ENCODE measurements at regions not wholly inside any gene's neighbourhood (a gene's known extent, or its start where the extent isn't known, plus 50 kb on each side); places are given as distances from the start of the nearest gene placed in this dataset.

DNA sequence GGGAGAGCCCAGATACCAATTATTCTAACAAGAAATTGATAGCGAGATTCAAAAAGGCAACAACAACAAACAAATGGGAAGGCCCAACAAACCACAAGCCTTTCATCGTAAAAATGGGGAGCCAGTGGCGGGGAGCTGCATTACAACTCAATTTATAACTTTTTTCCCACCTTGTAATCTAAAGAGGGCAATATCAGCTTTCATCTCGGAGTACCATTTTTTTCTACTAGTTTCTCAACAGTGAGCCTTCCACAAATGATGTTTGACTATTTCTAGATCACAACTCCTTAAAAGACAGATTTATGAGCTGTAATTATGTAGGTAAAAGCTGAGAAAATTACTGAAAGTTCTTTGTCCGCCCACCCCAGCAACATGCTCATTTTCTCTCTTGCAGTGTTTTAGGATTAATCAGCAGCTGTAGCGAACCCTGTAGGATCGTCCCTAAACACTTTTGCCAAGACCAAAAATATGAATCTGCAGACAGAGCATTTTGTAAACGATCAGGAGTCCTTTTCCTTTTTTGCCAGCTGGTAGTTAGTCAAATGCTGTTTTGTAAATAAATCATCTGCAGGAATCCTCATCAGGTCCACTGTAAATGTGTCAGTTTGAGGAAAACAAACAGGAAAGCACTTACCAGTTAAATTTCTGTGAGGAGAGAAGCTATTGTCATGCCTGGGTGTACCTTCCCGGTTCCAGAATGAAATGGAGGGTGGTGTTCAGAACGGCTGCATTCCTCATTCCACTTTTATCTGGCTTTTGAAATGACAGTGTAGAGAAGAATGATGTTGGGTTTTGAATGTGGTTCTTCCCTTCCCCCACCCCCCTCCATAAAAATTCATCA, 53.2 kb downstream of the EEF1B2 start:
- Histone ChIP-seq H3K36me3 (ENCODE audit: control insufficient read depth in 1 of 2, insufficient read depth in 2 of 2, low read length in 2 of 2) (no peaks in the 10 kb centered on the region), H3K23ac (ENCODE audit: low read length) (no peak overlapping the region)

DNA sequence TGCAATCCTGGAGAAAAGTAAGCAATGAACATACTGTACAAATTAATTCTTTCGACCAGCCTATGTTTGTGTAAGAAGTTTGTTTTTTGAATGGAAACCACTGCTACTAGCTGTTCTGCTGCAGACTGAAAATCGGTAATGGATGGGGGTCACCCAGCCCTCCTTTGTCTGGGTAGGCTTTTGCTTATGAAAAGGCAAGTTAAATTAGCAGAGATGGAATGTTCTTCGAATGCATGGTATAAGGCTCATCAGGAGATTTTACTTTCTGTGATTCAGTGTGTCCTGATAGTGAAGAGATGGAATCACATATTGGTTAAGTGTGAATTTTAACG, 53.8 kb downstream of the EEF1B2 start:
- no peak overlapping the region for H3K4ac ChIP-seq (ENCODE audit: low read depth, low read length)
- no peak overlapping the region for H3K4me3 ChIP-seq (ENCODE audit: low read depth, low read length)
- no peak overlapping the region for H4K91ac ChIP-seq (ENCODE audit: low read depth, low read length)
- H3K4me2 ChIP-seq (ENCODE audit: low read length) = peak overlapping the region; percentile 47
- no peak overlapping the region for H2BK12ac ChIP-seq (ENCODE audit: low read length)
- H3K27me3 ChIP-seq (ENCODE audit: insufficient read depth, low read length) = no peaks in the 10 kb centered on the region
- H3K27ac ChIP-seq (ENCODE audit: low read depth, low read length) = no peak overlapping the region
- H4K12ac ChIP-seq (ENCODE audit: low read depth, low read length) = no peak overlapping the region
- H2BK5ac ChIP-seq (ENCODE audit: low read depth, low read length, poor library complexity) = no peak overlapping the region
- WGBS (ENCODE audit: extremely low coverage, insufficient coverage, insufficient read length) = no CpG with 5 or more reads among the region's 4 CpGs
- no peak overlapping the region for H4K8ac ChIP-seq (ENCODE audit: low read depth, low read length)
- H3K9me3 ChIP-seq (ENCODE audit: insufficient read depth, low read depth, low read length) = no peaks in the 10 kb centered on the region
- H2AFZ ChIP-seq (ENCODE audit: insufficient read depth, low read length, poor library complexity) = no peak overlapping the region
- no peak overlapping the region for H3K9ac ChIP-seq (ENCODE audit: low read length)
- DNase-seq = no peak
- H3K79me1 ChIP-seq (ENCODE audit: low read length) = no peaks in the 10 kb centered on the region
- H2BK120ac ChIP-seq (ENCODE audit: insufficient read depth, low read length, poor library complexity) = no peak overlapping the region
- no peak overlapping the region for H2AK5ac ChIP-seq (ENCODE audit: low read length)
- no peaks in the 10 kb centered on the region for H3K4me1 ChIP-seq (ENCODE audit: control insufficient read depth in 1 of 2, insufficient read depth in 2 of 2, low read length in 2 of 2)
- H3K79me2 ChIP-seq (ENCODE audit: control insufficient read depth, insufficient read depth, low read length, poor library complexity) = no peaks in the 10 kb centered on the region
- no peaks in the 10 kb centered on the region for H3K36me3 ChIP-seq (ENCODE audit: control insufficient read depth in 1 of 2, insufficient read depth in 2 of 2, low read length in 2 of 2)
- H3K23ac ChIP-seq (ENCODE audit: low read length) = no peak overlapping the region
- no peak overlapping the region for H3K18ac ChIP-seq (ENCODE audit: low read length)
- H3K14ac ChIP-seq (ENCODE audit: low read length) = no peak overlapping the region

More for the DNA sequence above, 53.2 kb downstream of the EEF1B2 start:
- Histone ChIP-seq H3K27ac (ENCODE audit: low read depth, low read length) (no peak overlapping the region), H4K91ac (ENCODE audit: low read depth, low read length) (no peak overlapping the region), H3K14ac (ENCODE audit: low read length) (no peak overlapping the region), H3K79me1 (ENCODE audit: low read length) (no peaks in the 10 kb centered on the region), H2BK12ac (ENCODE audit: low read length) (no peak overlapping the region), H3K9me3 (ENCODE audit: insufficient read depth, low read depth, low read length) (no peaks in the 10 kb centered on the region), H2BK120ac (ENCODE audit: insufficient read depth, low read length, poor library complexity) (no peak overlapping the region), H2AK5ac (ENCODE audit: low read length) (no peak overlapping the region), H2BK5ac (ENCODE audit: low read depth, low read length, poor library complexity) (no peak overlapping the region), H3K4me2 (ENCODE audit: low read length) (peak overlapping the region; percentile 47), H3K9ac (ENCODE audit: low read length) (no peak overlapping the region), H3K27me3 (ENCODE audit: insufficient read depth, low read length) (no peaks in the 10 kb centered on the region), H3K4me3 (ENCODE audit: low read depth, low read length) (no peak overlapping the region), H4K12ac (ENCODE audit: low read depth, low read length) (no peak overlapping the region), H3K18ac (ENCODE audit: low read length) (no peak overlapping the region), H3K4ac (ENCODE audit: low read depth, low read length) (no peak overlapping the region), H3K79me2 (ENCODE audit: control insufficient read depth, insufficient read depth, low read length, poor library complexity) (no peaks in the 10 kb centered on the region), H2AFZ (ENCODE audit: insufficient read depth, low read length, poor library complexity) (no peak overlapping the region), H4K8ac (ENCODE audit: low read depth, low read length) (no peak overlapping the region), H3K4me1 (ENCODE audit: control insufficient read depth in 1 of 2, insufficient read depth in 2 of 2, low read length in 2 of 2) (no peaks in the 10 kb centered on the region)
- no CpG with 5 or more reads among the region's 10 CpGs for WGBS (ENCODE audit: extremely low coverage, insufficient coverage, insufficient read length)
- DNase-seq = peak; percentile 60 to 82

DNA sequence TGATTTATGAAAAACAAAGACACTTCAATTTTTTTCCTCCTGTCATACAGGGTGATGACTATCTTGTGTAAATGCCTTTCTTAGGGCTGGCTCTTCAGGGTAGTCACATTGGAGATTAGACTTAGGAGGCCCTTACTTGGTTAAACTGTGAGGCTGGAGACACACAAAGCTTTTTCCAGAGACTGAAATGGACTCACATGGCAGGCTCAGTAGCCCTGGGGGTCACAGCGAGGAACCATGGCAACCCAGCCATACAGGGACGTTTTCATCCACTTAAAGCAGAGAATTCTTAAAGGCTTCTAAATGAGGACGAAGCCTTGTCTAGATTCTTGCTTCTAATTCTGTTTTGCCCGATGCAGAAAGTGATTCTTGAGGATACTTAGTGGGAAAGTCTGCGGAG, 57.3 kb upstream of the ZDBF2 start:
- no peak overlapping the region for H3K27ac ChIP-seq (ENCODE audit: low read depth, low read length)
- DNase-seq = peak in 1 of 2 donors; percentile 34
- no CpG with 5 or more reads among the region's 5 CpGs for WGBS (ENCODE audit: extremely low coverage, insufficient coverage, insufficient read length)

DNA sequence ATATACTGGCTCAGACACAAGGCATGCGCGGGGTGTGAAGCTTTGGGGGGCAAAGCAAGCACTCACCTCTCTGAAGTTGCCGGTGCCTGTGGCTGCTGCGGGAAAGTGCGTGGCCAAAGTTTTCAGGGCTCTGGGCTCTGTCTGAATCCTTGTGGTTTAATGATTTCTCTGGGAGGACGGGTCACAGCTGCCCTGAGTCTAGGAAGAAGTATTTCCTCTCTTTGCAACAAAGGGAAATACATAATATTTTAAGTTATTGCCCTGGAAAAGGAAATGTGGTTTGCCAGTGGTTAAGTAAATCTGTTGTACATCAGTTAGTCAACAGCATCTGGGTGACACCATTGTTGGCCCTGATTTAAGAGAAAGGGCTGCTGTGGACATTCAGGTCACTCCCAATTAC, 56.7 kb upstream of the ZDBF2 start:
- WGBS (ENCODE audit: extremely low coverage, insufficient coverage, insufficient read length) = no CpG with 5 or more reads among the region's 6 CpGs

More for the DNA sequence above, 57.3 kb upstream of the ZDBF2 start:
- H4K91ac ChIP-seq (ENCODE audit: low read depth, low read length) = no peak overlapping the region
- H3K4ac ChIP-seq (ENCODE audit: low read depth, low read length) = no peak overlapping the region
- no peak overlapping the region for H3K14ac ChIP-seq (ENCODE audit: low read length)
- no peak overlapping the region for H2AFZ ChIP-seq (ENCODE audit: insufficient read depth, low read length, poor library complexity)
- H3K27me3 ChIP-seq (ENCODE audit: insufficient read depth, low read length) = no peaks in the 10 kb centered on the region
- no peaks in the 10 kb centered on the region for H3K79me1 ChIP-seq (ENCODE audit: low read length)
- H3K4me3 ChIP-seq (ENCODE audit: low read depth, low read length) = no peak overlapping the region
- H3K18ac ChIP-seq (ENCODE audit: low read length) = no peak overlapping the region
- no peaks in the 10 kb centered on the region for H3K4me1 ChIP-seq (ENCODE audit: control insufficient read depth in 1 of 2, insufficient read depth in 2 of 2, low read length in 2 of 2)
- H4K8ac ChIP-seq (ENCODE audit: low read depth, low read length) = no peak overlapping the region
- H3K36me3 ChIP-seq (ENCODE audit: control insufficient read depth in 1 of 2, insufficient read depth in 2 of 2, low read length in 2 of 2) = no peaks in the 10 kb centered on the region
- H2BK5ac ChIP-seq (ENCODE audit: low read depth, low read length, poor library complexity) = no peak overlapping the region
- H3K9me3 ChIP-seq (ENCODE audit: insufficient read depth, low read depth, low read length) = no peaks in the 10 kb centered on the region
- H3K79me2 ChIP-seq (ENCODE audit: control insufficient read depth, insufficient read depth, low read length, poor library complexity) = no peaks in the 10 kb centered on the region
- H3K4me2 ChIP-seq (ENCODE audit: low read length) = no peak overlapping the region
- H2BK12ac ChIP-seq (ENCODE audit: low read length) = no peak overlapping the region
- no peak overlapping the region for H3K9ac ChIP-seq (ENCODE audit: low read length)
- H2AK5ac ChIP-seq (ENCODE audit: low read length) = no peak overlapping the region
- H3K23ac ChIP-seq (ENCODE audit: low read length) = no peak overlapping the region
- no peak overlapping the region for H4K12ac ChIP-seq (ENCODE audit: low read depth, low read length)
- no peak overlapping the region for H2BK120ac ChIP-seq (ENCODE audit: insufficient read depth, low read length, poor library complexity)

More for the DNA sequence above, 56.7 kb upstream of the ZDBF2 start:
- H2AFZ ChIP-seq (ENCODE audit: insufficient read depth, low read length, poor library complexity) = no peak overlapping the region
- no peak overlapping the region for H3K4ac ChIP-seq (ENCODE audit: low read depth, low read length)
- no peak for DNase-seq
- H3K79me1 ChIP-seq (ENCODE audit: low read length) = no peaks in the 10 kb centered on the region
- H2AK5ac ChIP-seq (ENCODE audit: low read length) = no peak overlapping the region
- H4K8ac ChIP-seq (ENCODE audit: low read depth, low read length) = no peak overlapping the region
- no peak overlapping the region for H2BK5ac ChIP-seq (ENCODE audit: low read depth, low read length, poor library complexity)
- no peak overlapping the region for H2BK12ac ChIP-seq (ENCODE audit: low read length)
- no peak overlapping the region for H3K23ac ChIP-seq (ENCODE audit: low read length)
- H3K36me3 ChIP-seq (ENCODE audit: control insufficient read depth in 1 of 2, insufficient read depth in 2 of 2, low read length in 2 of 2) = no peaks in the 10 kb centered on the region
- H2BK120ac ChIP-seq (ENCODE audit: insufficient read depth, low read length, poor library complexity) = no peak overlapping the region
- no peaks in the 10 kb centered on the region for H3K9me3 ChIP-seq (ENCODE audit: insufficient read depth, low read depth, low read length)
- peak overlapping the region; percentile 42 for H3K4me2 ChIP-seq (ENCODE audit: low read length)
- no peak overlapping the region for H4K12ac ChIP-seq (ENCODE audit: low read depth, low read length)
- no peaks in the 10 kb centered on the region for H3K79me2 ChIP-seq (ENCODE audit: control insufficient read depth, insufficient read depth, low read length, poor library complexity)
- no peak overlapping the region for H3K9ac ChIP-seq (ENCODE audit: low read length)
- no peaks in the 10 kb centered on the region for H3K27me3 ChIP-seq (ENCODE audit: insufficient read depth, low read length)
- H4K91ac ChIP-seq (ENCODE audit: low read depth, low read length) = no peak overlapping the region
- no peak overlapping the region for H3K18ac ChIP-seq (ENCODE audit: low read length)
- H3K27ac ChIP-seq (ENCODE audit: low read depth, low read length) = no peak overlapping the region
- H3K4me1 ChIP-seq (ENCODE audit: control insufficient read depth in 1 of 2, insufficient read depth in 2 of 2, low read length in 2 of 2) = no peaks in the 10 kb centered on the region
- no peak overlapping the region for H3K4me3 ChIP-seq (ENCODE audit: low read depth, low read length)
- no peak overlapping the region for H3K14ac ChIP-seq (ENCODE audit: low read length)
